B cell (primary cell): ENCODE measurements at regions not wholly inside any gene's neighbourhood (a gene's known extent, or its start where the extent isn't known, plus 50 kb on each side); places are given as distances from the start of the nearest gene placed in this dataset.

Experiments
- ATAC-seq: fragments of 200-7000 bp; cut with Tn5 transposase; one replicate; pipeline ENCODE4 v1.10.0; 2021; ENCODE audit warnings: low read depth, mild to moderate bottlenecking, moderate number of reproducible peaks, moderate library complexity
- CTCF ChIA-PET: fragments of 350-600 bp; sonication (Branson Sonifier 250); formaldehyde crosslinking; loops from one replicate; lab custom pipeline; 2021; ENCODE audit warnings: antibody characterized with exemption, inconsistent platforms; lab: Charles Lee
- POLR2A ChIA-PET: fragments of 350-600 bp; sonication (Branson Sonifier 250); formaldehyde crosslinking; loops from one replicate; lab custom pipeline; 2021; ENCODE audit warnings: antibody characterized with exemption; lab: Charles Lee
- DNase-seq: peaks from one replicate; pipeline ENCODE4 v3.0.0; 2013
- H2AFZ ChIP-seq: 2 replicates; pipeline ENCODE4 v1.6.1; 2012; ENCODE audit warnings: mild to moderate bottlenecking, low read depth, low read length; ENCODE audit not compliant: insufficient read depth, poor library complexity, severe bottlenecking
- H3K27ac ChIP-seq, 2 donors: 1 replicate in 1 of 2; 2 replicates in 1 of 2; pipeline ENCODE4 v1.5.1; 2012 to 2013; ENCODE audit warnings: low read length in 2 of 2, mild to moderate bottlenecking in 2 of 2, moderate library complexity in 1 of 2
- H3K27me3 ChIP-seq, 4 experiments: fragments of 200-600 bp in 1 of 4; sonication (generic) in 1 of 4; replicated peaks in 1 of 4; 1 replicate in 2 of 4; 2 replicates in 2 of 4; pipeline versions ENCODE4 v1.6.1 to v1.7.0; 2013 to 2016; ENCODE audit warnings: low read length in 3 of 4, mild to moderate bottlenecking in 2 of 4, mixed read lengths in 1 of 4, moderate library complexity in 1 of 4; ENCODE audit not compliant: insufficient read depth in 4 of 4, control insufficient read depth in 3 of 4; ENCODE audit errors: control extremely low read depth in 1 of 4
- H3K36me3 ChIP-seq, 2 experiments: replicated peaks in 1 of 2; 1 replicate in 1 of 2; 2 replicates in 1 of 2; pipeline versions ENCODE4 v1.6.1 to v1.7.1; 2013; ENCODE audit warnings: low read length in 1 of 2; ENCODE audit not compliant: insufficient read depth in 2 of 2, control insufficient read depth in 1 of 2; ENCODE audit errors: control extremely low read depth in 1 of 2, extremely low read depth in 1 of 2
- H3K4me1 ChIP-seq, 2 donors: fragments of 200-600 bp in 1 of 2; sonication (generic) in 1 of 2; 1 replicate in 1 of 2; 2 replicates in 1 of 2; pipeline versions ENCODE4 v1.5.1 to v1.6.1; 2013 to 2017; ENCODE audit warnings: low read length in 2 of 2; ENCODE audit not compliant: control insufficient read depth in 2 of 2, insufficient read depth in 2 of 2
- H3K4me2 ChIP-seq: replicated peaks from 2 replicates; pipeline ENCODE3; 2012; ENCODE audit warnings: mild to moderate bottlenecking, low read depth, low read length; ENCODE audit not compliant: poor library complexity, severe bottlenecking
- H3K4me3 ChIP-seq, 5 experiments: fragments of 200-600 bp in 1 of 5; sonication (generic) in 1 of 5; 1 replicate in 3 of 5; 2 replicates in 2 of 5; pipeline versions ENCODE4 v1.5.1 to v1.7.0; 2011 to 2016; ENCODE audit warnings: low read length in 4 of 5, mild to moderate bottlenecking in 4 of 5, low read depth in 2 of 5, control low read depth in 1 of 5, moderate library complexity in 1 of 5; ENCODE audit not compliant: insufficient read depth in 1 of 5; ENCODE audit errors: control extremely low read depth in 1 of 5, extremely low read depth in 1 of 5
- H3K79me2 ChIP-seq: fragments of 200-600 bp; sonication (generic); one replicate; pipeline ENCODE4 v1.6.0; 2016; ENCODE audit warnings: low read length; ENCODE audit not compliant: control insufficient read depth, insufficient read depth
- H3K9ac ChIP-seq: fragments of 200-600 bp; sonication (generic); 2 replicates; pipeline ENCODE4 v1.6.1; 2017; ENCODE audit warnings: mild to moderate bottlenecking, low read length, moderate library complexity
- H3K9me3 ChIP-seq, 3 donors: one replicate each; pipeline versions ENCODE4 v1.6.1 to v1.7.1; 2013; ENCODE audit warnings: low read length in 2 of 3; ENCODE audit not compliant: control insufficient read depth in 2 of 3, insufficient read depth in 1 of 3; ENCODE audit errors: control extremely low read depth in 1 of 3
- H4K20me1 ChIP-seq: 2 replicates; pipeline ENCODE4 v1.6.0; 2012; ENCODE audit warnings: mild to moderate bottlenecking, low read length; ENCODE audit not compliant: insufficient read depth, control insufficient read depth, poor library complexity, severe bottlenecking
- H3K27ac Mint-ChIP-seq: one replicate; pipeline ENCODE4 v1.8.0; 2021; ENCODE audit warnings: mixed read lengths
- H3K27me3 Mint-ChIP-seq: one replicate; pipeline ENCODE4 v1.8.0; 2021; ENCODE audit warnings: mixed read lengths
- H3K4me1 Mint-ChIP-seq: one replicate; pipeline ENCODE4 v1.8.0; 2021; ENCODE audit warnings: mixed read lengths
- H3K4me3 Mint-ChIP-seq: one replicate; pipeline ENCODE4 v1.8.0; 2021; ENCODE audit warnings: mixed read lengths
- H3K9me3 Mint-ChIP-seq: one replicate; pipeline ENCODE4 v1.8.0; 2022; ENCODE audit warnings: mixed read lengths; ENCODE audit not compliant: insufficient read depth
- EZH2 ChIP-seq: IDR thresholded peaks from 2 replicates; pipeline ENCODE4 v1.6.1; 2012; ENCODE audit warnings: borderline replicate concordance, low read depth, mild to moderate bottlenecking, moderate library complexity, low read length; ENCODE audit not compliant: insufficient read depth, poor library complexity, severe bottlenecking
- WGBS: methylation state at CpG from one replicate; pipeline ENCODE4 v1.1.5; 2013; ENCODE audit warnings: missing lambda C conversion rate; ENCODE audit not compliant: insufficient coverage; 5-methylcytosine and 5-hydroxymethylcytosine counted together
- intact Hi-C: fragments of 100-400 bp; cut with micrococcal nuclease; formaldehyde crosslinking; loops from one replicate; pipeline ENCODE4 v1.10.0; 2022
- TF ChIP-seq, protein P1 (sequence below): fragments of 200-600 bp; IDR thresholded peaks from one replicate; pipeline ENCODE4 v1.8.0; 2022; ENCODE audit warnings: antibody characterized with exemption, mild to moderate bottlenecking

DNA sequence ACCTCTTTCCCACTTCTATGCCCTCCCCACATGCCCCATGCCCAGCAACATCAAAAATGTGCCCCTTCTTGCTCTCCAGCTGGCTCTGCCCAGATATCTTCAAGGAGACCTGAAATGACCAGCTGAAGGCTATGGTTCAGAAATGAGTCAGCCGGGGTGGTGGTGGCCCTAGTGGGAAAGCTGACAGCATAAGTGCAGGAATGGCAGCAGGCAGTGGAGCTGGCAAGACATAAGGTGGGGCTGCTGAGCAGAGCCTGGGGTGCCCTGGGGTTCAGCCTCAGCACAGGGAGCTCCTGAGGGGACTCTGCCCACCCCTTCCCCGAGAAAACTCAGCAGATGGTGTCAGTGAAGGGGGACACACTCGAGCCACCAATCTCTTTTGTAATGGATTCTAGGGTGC, 593.4 kb downstream of the BUD13 start:
- H3K4me3 ChIP-seq = no peak overlapping the region
- H3K4me1 ChIP-seq = no peaks in the 10 kb centered on the region
- Mint-ChIP-seq H3K4me3 (no peak overlapping the region), H3K4me1 (no peaks in the 10 kb centered on the region), H3K27ac (no peak overlapping the region), H3K27me3 (peaks cover 12% of the 10 kb centered on the region), H3K9me3 (peaks cover 2% of the 10 kb centered on the region)
- H2AFZ ChIP-seq = no peak overlapping the region
- H3K4me2 ChIP-seq = no peak overlapping the region
- no peaks in the 10 kb centered on the region for H3K36me3 ChIP-seq
- no peaks in the 10 kb centered on the region for H3K27me3 ChIP-seq
- ChIA-PET POLR2A (no interaction called here), CTCF (no interaction called here)
- H4K20me1 ChIP-seq = no peaks in the 10 kb centered on the region
- ATAC-seq = no peak
- H3K79me2 ChIP-seq = no peaks in the 10 kb centered on the region
- TF ChIP-seq EZH2 = no peak
- TF ChIP-seq, protein P1, sequence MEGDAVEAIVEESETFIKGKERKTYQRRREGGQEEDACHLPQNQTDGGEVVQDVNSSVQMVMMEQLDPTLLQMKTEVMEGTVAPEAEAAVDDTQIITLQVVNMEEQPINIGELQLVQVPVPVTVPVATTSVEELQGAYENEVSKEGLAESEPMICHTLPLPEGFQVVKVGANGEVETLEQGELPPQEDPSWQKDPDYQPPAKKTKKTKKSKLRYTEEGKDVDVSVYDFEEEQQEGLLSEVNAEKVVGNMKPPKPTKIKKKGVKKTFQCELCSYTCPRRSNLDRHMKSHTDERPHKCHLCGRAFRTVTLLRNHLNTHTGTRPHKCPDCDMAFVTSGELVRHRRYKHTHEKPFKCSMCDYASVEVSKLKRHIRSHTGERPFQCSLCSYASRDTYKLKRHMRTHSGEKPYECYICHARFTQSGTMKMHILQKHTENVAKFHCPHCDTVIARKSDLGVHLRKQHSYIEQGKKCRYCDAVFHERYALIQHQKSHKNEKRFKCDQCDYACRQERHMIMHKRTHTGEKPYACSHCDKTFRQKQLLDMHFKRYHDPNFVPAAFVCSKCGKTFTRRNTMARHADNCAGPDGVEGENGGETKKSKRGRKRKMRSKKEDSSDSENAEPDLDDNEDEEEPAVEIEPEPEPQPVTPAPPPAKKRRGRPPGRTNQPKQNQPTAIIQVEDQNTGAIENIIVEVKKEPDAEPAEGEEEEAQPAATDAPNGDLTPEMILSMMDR = no peak
- H3K27ac ChIP-seq = no peak overlapping the region
- intact Hi-C loops = no loop called here
- peaks cover 0 to 7% (median 0%) of the 10 kb centered on the region in 3 donors for H3K9me3 ChIP-seq
- no peak for DNase-seq
- no peak overlapping the region for H3K9ac ChIP-seq
- WGBS = 64% methylated on average over 3 of the region's 3 CpGs

DNA sequence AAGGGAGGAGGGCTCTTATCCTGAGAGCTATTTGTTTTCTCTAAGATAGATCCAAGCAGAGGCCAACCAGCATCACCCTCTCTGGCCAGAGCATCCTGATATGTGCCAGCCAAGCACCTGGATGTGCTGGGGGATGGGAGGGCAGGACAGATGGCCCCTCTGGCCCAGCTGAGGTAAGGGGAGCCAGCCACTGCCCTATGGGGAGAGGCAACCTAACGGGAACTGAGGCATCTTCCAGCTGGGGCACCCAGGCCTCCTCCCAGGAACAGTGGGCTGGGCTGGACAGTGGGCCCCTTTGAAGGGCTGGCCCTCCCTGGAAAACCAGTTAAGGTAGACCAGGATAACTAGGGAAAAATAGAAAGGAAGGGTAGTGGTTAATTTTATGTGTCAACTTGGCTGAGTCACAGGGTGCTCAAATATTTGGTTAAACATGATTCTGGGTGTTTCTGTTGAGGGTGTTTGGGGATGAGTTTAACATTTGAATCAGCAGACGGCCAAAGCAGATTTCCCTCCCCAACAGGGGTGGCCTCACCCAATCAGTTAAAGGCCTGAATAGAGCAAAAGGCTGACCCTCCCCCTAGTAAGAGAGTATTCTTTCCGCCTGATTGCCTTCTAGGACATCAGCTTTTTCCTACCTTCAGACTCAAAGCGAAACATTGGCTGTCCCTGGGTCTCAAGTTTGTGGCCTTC, 595.1 kb downstream of the BUD13 start:
- no peak overlapping the region for H3K4me3 Mint-ChIP-seq
- H4K20me1 ChIP-seq = no peaks in the 10 kb centered on the region
- 97% methylated on average over 3 of the region's 4 CpGs for WGBS
- no peaks in the 10 kb centered on the region for H3K4me1 ChIP-seq
- H3K4me2 ChIP-seq = no peak overlapping the region
- TF ChIP-seq, protein P1 = no peak
- TF ChIP-seq EZH2 = no peak
- ATAC-seq (no peak), DNase-seq (no peak)
- H3K9me3 Mint-ChIP-seq = peaks cover 2% of the 10 kb centered on the region
- no peak overlapping the region for H3K27ac ChIP-seq
- intact Hi-C loops = no loop called here
- POLR2A ChIA-PET = no interaction called here
- no peaks in the 10 kb centered on the region for H3K79me2 ChIP-seq
- H3K36me3 ChIP-seq = no peaks in the 10 kb centered on the region
- no peak overlapping the region for H3K4me3 ChIP-seq
- no peak overlapping the region for H3K9ac ChIP-seq
- no peaks in the 10 kb centered on the region for H3K4me1 Mint-ChIP-seq
- CTCF ChIA-PET = no interaction called here
- peaks cover 0 to 7% (median 0%) of the 10 kb centered on the region in 3 donors for H3K9me3 ChIP-seq
- H3K27ac Mint-ChIP-seq = no peak overlapping the region
- no peak overlapping the region for H2AFZ ChIP-seq
- peaks cover 14% of the 10 kb centered on the region for H3K27me3 Mint-ChIP-seq
- no peaks in the 10 kb centered on the region for H3K27me3 ChIP-seq
